B cell (primary cell): ENCODE measurements at regions not wholly inside any gene's neighbourhood (a gene's known extent, or its start where the extent isn't known, plus 50 kb on each side); places are given as distances from the start of the nearest gene placed in this dataset.

Experiments used
- ATAC-seq: fragments of 200-7000 bp; cut with Tn5 transposase; one replicate; pipeline ENCODE4 v1.10.0; 2021; ENCODE audit warnings: low read depth, mild to moderate bottlenecking, moderate number of reproducible peaks, moderate library complexity
- CTCF ChIA-PET: fragments of 350-600 bp; sonication (Branson Sonifier 250); formaldehyde crosslinking; loops from one replicate; lab custom pipeline; 2021; ENCODE audit warnings: antibody characterized with exemption, inconsistent platforms; lab: Charles Lee
- POLR2A ChIA-PET: fragments of 350-600 bp; sonication (Branson Sonifier 250); formaldehyde crosslinking; loops from one replicate; lab custom pipeline; 2021; ENCODE audit warnings: antibody characterized with exemption; lab: Charles Lee
- DNase-seq: peaks from one replicate; pipeline ENCODE4 v3.0.0; 2013
- H2AFZ ChIP-seq: 2 replicates; pipeline ENCODE4 v1.6.1; 2012; ENCODE audit warnings: mild to moderate bottlenecking, low read depth, low read length; ENCODE audit not compliant: insufficient read depth, poor library complexity, severe bottlenecking
- H3K27ac ChIP-seq, 2 donors: 1 replicate in 1 of 2; 2 replicates in 1 of 2; pipeline ENCODE4 v1.5.1; 2012 to 2013; ENCODE audit warnings: low read length in 2 of 2, mild to moderate bottlenecking in 2 of 2, moderate library complexity in 1 of 2
- H3K27me3 ChIP-seq, 4 experiments: fragments of 200-600 bp in 1 of 4; sonication (generic) in 1 of 4; replicated peaks in 1 of 4; 1 replicate in 2 of 4; 2 replicates in 2 of 4; pipeline versions ENCODE4 v1.6.1 to v1.7.0; 2013 to 2016; ENCODE audit warnings: low read length in 3 of 4, mild to moderate bottlenecking in 2 of 4, mixed read lengths in 1 of 4, moderate library complexity in 1 of 4; ENCODE audit not compliant: insufficient read depth in 4 of 4, control insufficient read depth in 3 of 4; ENCODE audit errors: control extremely low read depth in 1 of 4
- H3K36me3 ChIP-seq, 2 experiments: replicated peaks in 1 of 2; 1 replicate in 1 of 2; 2 replicates in 1 of 2; pipeline versions ENCODE4 v1.6.1 to v1.7.1; 2013; ENCODE audit warnings: low read length in 1 of 2; ENCODE audit not compliant: insufficient read depth in 2 of 2, control insufficient read depth in 1 of 2; ENCODE audit errors: control extremely low read depth in 1 of 2, extremely low read depth in 1 of 2
- H3K4me1 ChIP-seq, 2 donors: fragments of 200-600 bp in 1 of 2; sonication (generic) in 1 of 2; 1 replicate in 1 of 2; 2 replicates in 1 of 2; pipeline versions ENCODE4 v1.5.1 to v1.6.1; 2013 to 2017; ENCODE audit warnings: low read length in 2 of 2; ENCODE audit not compliant: control insufficient read depth in 2 of 2, insufficient read depth in 2 of 2
- H3K4me2 ChIP-seq: replicated peaks from 2 replicates; pipeline ENCODE3; 2012; ENCODE audit warnings: mild to moderate bottlenecking, low read depth, low read length; ENCODE audit not compliant: poor library complexity, severe bottlenecking
- H3K4me3 ChIP-seq, 5 experiments: fragments of 200-600 bp in 1 of 5; sonication (generic) in 1 of 5; 1 replicate in 3 of 5; 2 replicates in 2 of 5; pipeline versions ENCODE4 v1.5.1 to v1.7.0; 2011 to 2016; ENCODE audit warnings: low read length in 4 of 5, mild to moderate bottlenecking in 4 of 5, low read depth in 2 of 5, control low read depth in 1 of 5, moderate library complexity in 1 of 5; ENCODE audit not compliant: insufficient read depth in 1 of 5; ENCODE audit errors: control extremely low read depth in 1 of 5, extremely low read depth in 1 of 5
- H3K79me2 ChIP-seq: fragments of 200-600 bp; sonication (generic); one replicate; pipeline ENCODE4 v1.6.0; 2016; ENCODE audit warnings: low read length; ENCODE audit not compliant: control insufficient read depth, insufficient read depth
- H3K9ac ChIP-seq: fragments of 200-600 bp; sonication (generic); 2 replicates; pipeline ENCODE4 v1.6.1; 2017; ENCODE audit warnings: mild to moderate bottlenecking, low read length, moderate library complexity
- H3K9me3 ChIP-seq, 3 donors: one replicate each; pipeline versions ENCODE4 v1.6.1 to v1.7.1; 2013; ENCODE audit warnings: low read length in 2 of 3; ENCODE audit not compliant: control insufficient read depth in 2 of 3, insufficient read depth in 1 of 3; ENCODE audit errors: control extremely low read depth in 1 of 3
- H4K20me1 ChIP-seq: 2 replicates; pipeline ENCODE4 v1.6.0; 2012; ENCODE audit warnings: mild to moderate bottlenecking, low read length; ENCODE audit not compliant: insufficient read depth, control insufficient read depth, poor library complexity, severe bottlenecking
- H3K27ac Mint-ChIP-seq: one replicate; pipeline ENCODE4 v1.8.0; 2021; ENCODE audit warnings: mixed read lengths
- H3K27me3 Mint-ChIP-seq: one replicate; pipeline ENCODE4 v1.8.0; 2021; ENCODE audit warnings: mixed read lengths
- H3K4me1 Mint-ChIP-seq: one replicate; pipeline ENCODE4 v1.8.0; 2021; ENCODE audit warnings: mixed read lengths
- H3K4me3 Mint-ChIP-seq: one replicate; pipeline ENCODE4 v1.8.0; 2021; ENCODE audit warnings: mixed read lengths
- H3K9me3 Mint-ChIP-seq: one replicate; pipeline ENCODE4 v1.8.0; 2022; ENCODE audit warnings: mixed read lengths; ENCODE audit not compliant: insufficient read depth
- CTCF ChIP-seq: fragments of 200-600 bp; IDR thresholded peaks from one replicate; pipeline ENCODE4 v1.8.0; 2022; ENCODE audit warnings: antibody characterized with exemption, mild to moderate bottlenecking
- EZH2 ChIP-seq: IDR thresholded peaks from 2 replicates; pipeline ENCODE4 v1.6.1; 2012; ENCODE audit warnings: borderline replicate concordance, low read depth, mild to moderate bottlenecking, moderate library complexity, low read length; ENCODE audit not compliant: insufficient read depth, poor library complexity, severe bottlenecking
- intact Hi-C: fragments of 100-400 bp; cut with micrococcal nuclease; formaldehyde crosslinking; loops from one replicate; pipeline ENCODE4 v1.10.0; 2022

GRCh38 chr6:112752791-112753190 is 405.7 kb downstream of the RFPL4B start:
- no peak overlapping the region for H3K9ac ChIP-seq
- no peak overlapping the region for H3K4me2 ChIP-seq
- H3K4me1 ChIP-seq, result no peaks in the 10 kb centered on the region
- no peaks in the 10 kb centered on the region for H3K9me3 ChIP-seq
- TF ChIP-seq CTCF, result no peak
- H3K4me3 ChIP-seq, result no peak overlapping the region
- Mint-ChIP-seq H3K4me1 (peaks cover 4% of the 10 kb centered on the region), H3K27me3 (no peaks in the 10 kb centered on the region), H3K27ac (no peak overlapping the region), H3K4me3 (no peak overlapping the region), H3K9me3 (no peaks in the 10 kb centered on the region)
- DNase-seq (no peak), ATAC-seq (no peak)
- H4K20me1 ChIP-seq, result no peaks in the 10 kb centered on the region
- intact Hi-C loops, result no loop called here
- no peaks in the 10 kb centered on the region for H3K36me3 ChIP-seq
- ChIA-PET POLR2A (no interaction called here), CTCF (no interaction called here)
- H3K79me2 ChIP-seq, result no peaks in the 10 kb centered on the region
- no peaks in the 10 kb centered on the region for H3K27me3 ChIP-seq
- no peak overlapping the region for H2AFZ ChIP-seq
- H3K27ac ChIP-seq, result no peak overlapping the region

- Histone ChIP-seq H3K79me2 (no peaks in the 10 kb centered on the region), H3K36me3 (no peaks in the 10 kb centered on the region), H3K9ac (no peak overlapping the region), H2AFZ (no peak overlapping the region), H4K20me1 (no peaks in the 10 kb centered on the region), H3K4me1 (no peaks in the 10 kb centered on the region), H3K27me3 (no peaks in the 10 kb centered on the region), H3K4me3 (no peak overlapping the region), H3K4me2 (no peak overlapping the region), H3K9me3 (no peaks in the 10 kb centered on the region), H3K27ac (no peak overlapping the region)
- Mint-ChIP-seq H3K4me1 (no peaks in the 10 kb centered on the region), H3K9me3 (no peaks in the 10 kb centered on the region), H3K27me3 (peaks cover 8% of the 10 kb centered on the region), H3K27ac (no peak overlapping the region), H3K4me3 (no peak overlapping the region)
- no peak for ATAC-seq
- intact Hi-C loops, result no loop called here
- ChIA-PET CTCF (no interaction called here), POLR2A (no interaction called here)
- no peak for DNase-seq
- TF ChIP-seq CTCF (no peak), EZH2 (no peak)
These were observed 413.7 kb downstream of the RFPL4B start for GRCh38 chr6:112760831-112761230.
